GM23338 (cell line): ENCODE measurements at regions not wholly inside any gene's neighbourhood (a gene's known extent, or its start where the extent isn't known, plus 50 kb on each side); places are given as distances from the start of the nearest gene placed in this dataset.

Experiments
- ATAC-seq: fragments of 200-7000 bp; cut with Tn5 transposase; 3 replicates; pipeline ENCODE4 v1.9.1; 2020
- DNase-seq: peaks from one replicate; pipeline ENCODE4 v3.0.0-alpha.2; 2015; ENCODE audit warnings: low spot score
- H2AFZ ChIP-seq: fragments of 200-600 bp; sonication (generic); 2 replicates; pipeline ENCODE4 v1.8.0; 2016; ENCODE audit warnings: antibody characterized with exemption, mild to moderate bottlenecking, moderate library complexity
- H3F3A ChIP-seq: fragments of 200-600 bp; sonication (generic); replicated peaks from 2 replicates; pipeline ENCODE4 v1.8.0; 2017; ENCODE audit warnings: antibody characterized with exemption, mixed run types, low read depth
- H3K27ac ChIP-seq: fragments of 200-600 bp; sonication (generic); 2 replicates; pipeline ENCODE4 v1.6.1; 2016; ENCODE audit warnings: low read depth
- H3K27me3 ChIP-seq: fragments of 200-600 bp; sonication (generic); 2 replicates; pipeline ENCODE4 v1.8.0; 2016; ENCODE audit warnings: mild to moderate bottlenecking, mixed run types, moderate library complexity; ENCODE audit not compliant: insufficient read depth
- H3K36me3 ChIP-seq: fragments of 200-600 bp; sonication (generic); 2 replicates; pipeline ENCODE4 v1.8.0; 2016; ENCODE audit warnings: mild to moderate bottlenecking; ENCODE audit not compliant: insufficient read depth
- H3K4me1 ChIP-seq: fragments of 200-600 bp; sonication (generic); 2 replicates; pipeline ENCODE4 v1.8.0; 2016; ENCODE audit warnings: mild to moderate bottlenecking, moderate library complexity; ENCODE audit not compliant: insufficient read depth
- H3K4me2 ChIP-seq: fragments of 200-600 bp; sonication (generic); 2 replicates; pipeline ENCODE4 v1.7.1; 2017; ENCODE audit warnings: mixed run types
- H3K4me3 ChIP-seq: fragments of 200-600 bp; sonication (generic); 2 replicates; pipeline ENCODE4 v1.6.1; 2016; ENCODE audit warnings: mixed run types
- H3K79me2 ChIP-seq: fragments of 200-600 bp; sonication (generic); replicated peaks from 2 replicates; pipeline ENCODE4 v1.8.0; 2017; ENCODE audit warnings: mild to moderate bottlenecking; ENCODE audit not compliant: insufficient read depth
- H3K9me2 ChIP-seq: fragments of 200-600 bp; sonication (generic); 2 replicates; pipeline ENCODE4 v1.8.0; 2017; ENCODE audit not compliant: insufficient read depth
- H4K20me1 ChIP-seq: fragments of 200-600 bp; sonication (generic); replicated peaks from 2 replicates; pipeline ENCODE4 v1.8.0; 2017; ENCODE audit warnings: mild to moderate bottlenecking; ENCODE audit not compliant: insufficient read depth
- H3K27ac Mint-ChIP-seq: 2 replicates; pipeline ENCODE4 v1.8.0; 2020; ENCODE audit warnings: inconsistent platforms, mild to moderate bottlenecking, moderate library complexity, mixed read lengths
- H3K27me3 Mint-ChIP-seq: 3 replicates; pipeline ENCODE4 v1.8.0; 2022; ENCODE audit warnings: low read depth, mild to moderate bottlenecking, moderate library complexity, mixed read lengths, inconsistent platforms; ENCODE audit not compliant: insufficient read depth, poor library complexity
- H3K36me3 Mint-ChIP-seq: 3 replicates; pipeline ENCODE4 v1.8.0; 2021; ENCODE audit warnings: low read depth, mild to moderate bottlenecking, inconsistent platforms, moderate library complexity, mixed read lengths
- H3K4me1 Mint-ChIP-seq: 3 replicates; pipeline ENCODE4 v1.8.0; 2020; ENCODE audit warnings: mild to moderate bottlenecking, inconsistent platforms, mixed read lengths
- H3K4me3 Mint-ChIP-seq: 3 replicates; pipeline ENCODE4 v1.8.0; 2021; ENCODE audit warnings: moderate library complexity, mild to moderate bottlenecking, inconsistent platforms, mixed read lengths
- H3K9me3 Mint-ChIP-seq: 3 replicates; pipeline ENCODE4 v1.8.0; 2020; ENCODE audit warnings: moderate library complexity, mild to moderate bottlenecking, inconsistent platforms, mixed read lengths
- EZH2 ChIP-seq: fragments of 200-600 bp; sonication (generic); IDR thresholded peaks from one replicate; pipeline ENCODE4 v1.8.0; 2017; ENCODE audit warnings: antibody characterized with exemption, mild to moderate bottlenecking, low read depth; ENCODE audit not compliant: unreplicated experiment
- EZH2phosphoT487 ChIP-seq: fragments of 200-600 bp; sonication (generic); IDR thresholded peaks from one replicate; pipeline ENCODE4 v1.8.1; 2018; ENCODE audit warnings: antibody characterized with exemption; ENCODE audit not compliant: unreplicated experiment
- JUNB ChIP-seq: IDR thresholded peaks from one replicate; pipeline ENCODE4 v1.6.1; 2016; ENCODE audit warnings: antibody characterized with exemption; ENCODE audit not compliant: unreplicated experiment
- NANOG ChIP-seq: IDR thresholded peaks from 2 replicates; pipeline ENCODE4 v1.6.1; 2016; ENCODE audit warnings: antibody characterized with exemption, borderline replicate concordance
- POLR2AphosphoS5 ChIP-seq: IDR thresholded peaks from 2 replicates; pipeline ENCODE4 v1.6.1; 2016; ENCODE audit warnings: antibody characterized with exemption, low read depth
- STAT1 ChIP-seq: IDR thresholded peaks from one replicate; pipeline ENCODE4 v1.6.1; 2016; ENCODE audit warnings: antibody characterized with exemption; ENCODE audit not compliant: unreplicated experiment
- TF ChIP-seq, protein P1 (sequence below): IDR thresholded peaks from 2 replicates; pipeline ENCODE4 v1.6.1; 2016; ENCODE audit warnings: antibody characterized with exemption
- TF ChIP-seq, protein P2 (sequence below): fragments of 250-450 bp; sonication (Bioruptor Pico); IDR thresholded peaks from 2 replicates; pipeline ENCODE4 v1.5.0; 2020; ENCODE audit warnings: mild to moderate bottlenecking, moderate library complexity

DNA sequence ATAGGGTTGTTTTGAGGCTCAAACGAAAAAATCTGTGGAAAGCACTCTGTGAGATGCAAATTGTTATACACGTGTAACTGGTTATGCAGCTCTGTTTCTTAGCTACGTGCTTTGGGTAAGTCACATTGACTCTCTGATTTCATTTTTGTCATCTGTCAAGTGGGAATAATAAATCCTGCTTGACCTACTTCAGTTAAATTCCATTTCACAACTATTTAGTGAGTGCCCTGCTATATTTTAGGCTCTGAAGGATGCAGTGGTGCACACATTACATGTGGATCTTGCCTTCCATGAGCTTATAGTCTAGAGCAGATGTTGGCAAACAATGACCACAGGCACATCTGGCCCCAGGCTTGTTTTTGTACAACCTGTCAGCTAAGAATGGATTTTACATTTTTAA is 133.6 kb upstream of the PLET1 start:
- DNase-seq: no peak
- Histone ChIP-seq H3F3A (no peaks in the 10 kb centered on the region), H3K79me2 (no peaks in the 10 kb centered on the region), H3K36me3 (no peaks in the 10 kb centered on the region; the same call in 1 of the 2 replicates), H3K27me3 (no peaks in the 10 kb centered on the region), H3K4me2 (no peak overlapping the region), H2AFZ (no peak overlapping the region), H3K27ac (no peak overlapping the region), H3K4me1 (no peaks in the 10 kb centered on the region), H3K4me3 (no peak overlapping the region), H4K20me1 (no peaks in the 10 kb centered on the region), H3K9me2 (0 out of 2 replicates have a peak, but pooled peaks cover 3% of the 10 kb centered on the region)
- Mint-ChIP-seq H3K27me3 (peaks cover 2% of the 10 kb centered on the region), H3K4me3 (no peak overlapping the region), H3K27ac (no peak overlapping the region), H3K36me3 (0 out of 3 replicates have a peak, but pooled peaks cover 1% of the 10 kb centered on the region), H3K9me3 (peaks cover 4% of the 10 kb centered on the region; the same call in 2 of the 3 replicates), H3K4me1 (no peaks in the 10 kb centered on the region; the same call in 2 of the 3 replicates)
- TF ChIP-seq, protein P1, sequence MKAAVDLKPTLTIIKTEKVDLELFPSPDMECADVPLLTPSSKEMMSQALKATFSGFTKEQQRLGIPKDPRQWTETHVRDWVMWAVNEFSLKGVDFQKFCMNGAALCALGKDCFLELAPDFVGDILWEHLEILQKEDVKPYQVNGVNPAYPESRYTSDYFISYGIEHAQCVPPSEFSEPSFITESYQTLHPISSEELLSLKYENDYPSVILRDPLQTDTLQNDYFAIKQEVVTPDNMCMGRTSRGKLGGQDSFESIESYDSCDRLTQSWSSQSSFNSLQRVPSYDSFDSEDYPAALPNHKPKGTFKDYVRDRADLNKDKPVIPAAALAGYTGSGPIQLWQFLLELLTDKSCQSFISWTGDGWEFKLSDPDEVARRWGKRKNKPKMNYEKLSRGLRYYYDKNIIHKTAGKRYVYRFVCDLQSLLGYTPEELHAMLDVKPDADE: no peak
- TF ChIP-seq NANOG: no peak
- TF ChIP-seq, protein P2, sequence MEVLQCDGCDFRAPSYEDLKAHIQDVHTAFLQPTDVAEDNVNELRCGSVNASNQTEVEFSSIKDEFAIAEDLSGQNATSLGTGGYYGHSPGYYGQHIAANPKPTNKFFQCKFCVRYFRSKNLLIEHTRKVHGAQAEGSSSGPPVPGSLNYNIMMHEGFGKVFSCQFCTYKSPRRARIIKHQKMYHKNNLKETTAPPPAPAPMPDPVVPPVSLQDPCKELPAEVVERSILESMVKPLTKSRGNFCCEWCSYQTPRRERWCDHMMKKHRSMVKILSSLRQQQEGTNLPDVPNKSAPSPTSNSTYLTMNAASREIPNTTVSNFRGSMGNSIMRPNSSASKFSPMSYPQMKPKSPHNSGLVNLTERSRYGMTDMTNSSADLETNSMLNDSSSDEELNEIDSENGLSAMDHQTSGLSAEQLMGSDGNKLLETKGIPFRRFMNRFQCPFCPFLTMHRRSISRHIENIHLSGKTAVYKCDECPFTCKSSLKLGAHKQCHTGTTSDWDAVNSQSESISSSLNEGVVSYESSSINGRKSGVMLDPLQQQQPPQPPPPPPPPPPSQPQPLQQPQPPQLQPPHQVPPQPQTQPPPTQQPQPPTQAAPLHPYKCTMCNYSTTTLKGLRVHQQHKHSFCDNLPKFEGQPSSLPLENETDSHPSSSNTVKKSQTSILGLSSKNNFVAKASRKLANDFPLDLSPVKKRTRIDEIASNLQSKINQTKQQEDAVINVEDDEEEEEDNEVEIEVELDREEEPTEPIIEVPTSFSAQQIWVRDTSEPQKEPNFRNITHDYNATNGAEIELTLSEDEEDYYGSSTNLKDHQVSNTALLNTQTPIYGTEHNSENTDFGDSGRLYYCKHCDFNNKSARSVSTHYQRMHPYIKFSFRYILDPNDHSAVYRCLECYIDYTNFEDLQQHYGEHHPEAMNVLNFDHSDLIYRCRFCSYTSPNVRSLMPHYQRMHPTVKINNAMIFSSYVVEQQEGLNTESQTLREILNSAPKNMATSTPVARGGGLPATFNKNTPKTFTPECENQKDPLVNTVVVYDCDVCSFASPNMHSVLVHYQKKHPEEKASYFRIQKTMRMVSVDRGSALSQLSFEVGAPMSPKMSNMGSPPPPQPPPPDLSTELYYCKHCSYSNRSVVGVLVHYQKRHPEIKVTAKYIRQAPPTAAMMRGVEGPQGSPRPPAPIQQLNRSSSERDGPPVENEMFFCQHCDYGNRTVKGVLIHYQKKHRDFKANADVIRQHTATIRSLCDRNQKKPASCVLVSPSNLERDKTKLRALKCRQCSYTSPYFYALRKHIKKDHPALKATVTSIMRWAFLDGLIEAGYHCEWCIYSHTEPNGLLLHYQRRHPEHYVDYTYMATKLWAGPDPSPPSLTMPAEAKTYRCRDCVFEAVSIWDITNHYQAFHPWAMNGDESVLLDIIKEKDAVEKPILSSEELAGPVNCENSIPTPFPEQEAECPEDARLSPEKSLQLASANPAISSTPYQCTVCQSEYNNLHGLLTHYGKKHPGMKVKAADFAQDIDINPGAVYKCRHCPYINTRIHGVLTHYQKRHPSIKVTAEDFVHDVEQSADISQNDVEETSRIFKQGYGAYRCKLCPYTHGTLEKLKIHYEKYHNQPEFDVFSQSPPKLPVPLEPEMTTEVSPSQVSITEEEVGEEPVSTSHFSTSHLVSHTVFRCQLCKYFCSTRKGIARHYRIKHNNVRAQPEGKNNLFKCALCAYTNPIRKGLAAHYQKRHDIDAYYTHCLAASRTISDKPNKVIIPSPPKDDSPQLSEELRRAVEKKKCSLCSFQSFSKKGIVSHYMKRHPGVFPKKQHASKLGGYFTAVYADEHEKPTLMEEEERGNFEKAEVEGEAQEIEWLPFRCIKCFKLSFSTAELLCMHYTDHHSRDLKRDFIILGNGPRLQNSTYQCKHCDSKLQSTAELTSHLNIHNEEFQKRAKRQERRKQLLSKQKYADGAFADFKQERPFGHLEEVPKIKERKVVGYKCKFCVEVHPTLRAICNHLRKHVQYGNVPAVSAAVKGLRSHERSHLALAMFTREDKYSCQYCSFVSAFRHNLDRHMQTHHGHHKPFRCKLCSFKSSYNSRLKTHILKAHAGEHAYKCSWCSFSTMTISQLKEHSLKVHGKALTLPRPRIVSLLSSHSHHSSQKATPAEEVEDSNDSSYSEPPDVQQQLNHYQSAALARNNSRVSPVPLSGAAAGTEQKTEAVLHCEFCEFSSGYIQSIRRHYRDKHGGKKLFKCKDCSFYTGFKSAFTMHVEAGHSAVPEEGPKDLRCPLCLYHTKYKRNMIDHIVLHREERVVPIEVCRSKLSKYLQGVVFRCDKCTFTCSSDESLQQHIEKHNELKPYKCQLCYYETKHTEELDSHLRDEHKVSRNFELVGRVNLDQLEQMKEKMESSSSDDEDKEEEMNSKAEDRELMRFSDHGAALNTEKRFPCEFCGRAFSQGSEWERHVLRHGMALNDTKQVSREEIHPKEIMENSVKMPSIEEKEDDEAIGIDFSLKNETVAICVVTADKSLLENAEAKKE (CRISPR knock-in tag): no peak
- TF ChIP-seq STAT1: no peak
- no peak for TF ChIP-seq POLR2AphosphoS5
- TF ChIP-seq JUNB: no peak
- no peak for TF ChIP-seq EZH2phosphoT487
- TF ChIP-seq EZH2: no peak
- no peak for ATAC-seq
